HL-60 (cell line): ENCODE measurements at regions not wholly inside any gene's neighbourhood (a gene's known extent, or its start where the extent isn't known, plus 50 kb on each side); places are given as distances from the start of the nearest gene placed in this dataset.

ENCODE experiments used
- CTCF ChIP-seq: IDR thresholded peaks from one replicate; pipeline ENCODE4 v1.5.1; 2011; ENCODE audit warnings: low read length, control low read depth, inconsistent platforms; ENCODE audit not compliant: insufficient read depth
- REST ChIP-seq: IDR thresholded peaks from 2 replicates; pipeline ENCODE4 v1.6.1; 2012; ENCODE audit warnings: low read depth; ENCODE audit not compliant: insufficient replicate concordance

GRCh38 chr10:121296881-121297585 is 301.2 kb downstream of the FGFR2 start:
- TF ChIP-seq CTCF (no peak), REST (no peak)
